ENCODE measurements at regions not wholly inside any gene's neighbourhood (a gene's known extent, or its start where the extent isn't known, plus 50 kb on each side); places are given as distances from the start of the nearest gene placed in this dataset.

GRCh38 chr4:20353646-20354045 is 101.9 kb downstream of the SLIT2 start:
- no peak for DNase-seq

GRCh38 chr4:20354120-20354519 is 102.4 kb downstream of the SLIT2 start:
- no peak for DNase-seq

- DNase-seq: no peak
Observed at GRCh38 chr4:20356565-20356964, 104.9 kb downstream of the SLIT2 start.

- DNase-seq: no peak
Observed at GRCh38 chr4:20358110-20358509, 106.4 kb downstream of the SLIT2 start.

GRCh38 chr4:20359692-20360091 is 108.0 kb downstream of the SLIT2 start:
- DNase-seq: no peak

GRCh38 chr4:20362148-20362547 is 110.4 kb downstream of the SLIT2 start:
- DNase-seq: no peak

GRCh38 chr4:20364969-20365368 is 113.3 kb downstream of the SLIT2 start:
- DNase-seq: no peak

- DNase-seq: no peak
Observed at GRCh38 chr4:20367446-20367845, 115.7 kb downstream of the SLIT2 start.

- DNase-seq: no peak
Observed at GRCh38 chr4:20368926-20369325, 117.2 kb downstream of the SLIT2 start.

- DNase-seq: no peak
Observed at GRCh38 chr4:20370274-20370673, 118.6 kb downstream of the SLIT2 start.

- DNase-seq: no peak
Observed at GRCh38 chr4:20376070-20376469, 124.4 kb downstream of the SLIT2 start.

GRCh38 chr4:20378181-20378580 is 126.5 kb downstream of the SLIT2 start:
- DNase-seq: no peak

GRCh38 chr4:20381005-20381404 is 129.3 kb downstream of the SLIT2 start:
- DNase-seq: no peak

- DNase-seq: no peak
Observed at GRCh38 chr4:20383283-20383682, 131.6 kb downstream of the SLIT2 start.

GRCh38 chr4:20383969-20384368 is 132.3 kb downstream of the SLIT2 start:
- no peak for DNase-seq

GRCh38 chr4:20384456-20384855 is 132.8 kb downstream of the SLIT2 start:
- no peak for DNase-seq

GRCh38 chr4:20386001-20386740 is 134.5 kb downstream of the SLIT2 start:
- DNase-seq: no peak

- DNase-seq: no peak
Observed at GRCh38 chr4:20386906-20387305, 135.2 kb downstream of the SLIT2 start.

- DNase-seq: no peak
Observed at GRCh38 chr4:20391198-20391597, 139.5 kb downstream of the SLIT2 start.

GRCh38 chr4:20391912-20392311 is 140.2 kb downstream of the SLIT2 start:
- no peak for DNase-seq

- DNase-seq: no peak
Observed at GRCh38 chr4:20393486-20394100, 141.9 kb downstream of the SLIT2 start.

GRCh38 chr4:20394512-20394911 is 142.8 kb downstream of the SLIT2 start:
- DNase-seq: no peak

GRCh38 chr4:20395160-20395773 is 143.6 kb downstream of the SLIT2 start:
- peak; percentile 19 for DNase-seq

GRCh38 chr4:20403290-20403689 is 151.6 kb downstream of the SLIT2 start:
- no peak for DNase-seq
